Stimulated activated CD4-positive, alpha-beta T cell treated with anti-CD3 and anti-CD28 coated beads, Interleukin-1b, Interleukin-23, amount 100 ng/mL, for 1 hour (primary cell): ENCODE measurements at regions not wholly inside any gene's neighbourhood (a gene's known extent, or its start where the extent isn't known, plus 50 kb on each side); places are given as distances from the start of the nearest gene placed in this dataset.
A peak's percentile ranks its signal among the peaks of the same experiment; 100 is the strongest.

Experiments
- DNase-seq, 2 donors: peaks; one replicate each; pipeline ENCODE4 v3.0.0-alpha.2; 2020; ENCODE audit warnings: low read depth in 2 of 2

DNA sequence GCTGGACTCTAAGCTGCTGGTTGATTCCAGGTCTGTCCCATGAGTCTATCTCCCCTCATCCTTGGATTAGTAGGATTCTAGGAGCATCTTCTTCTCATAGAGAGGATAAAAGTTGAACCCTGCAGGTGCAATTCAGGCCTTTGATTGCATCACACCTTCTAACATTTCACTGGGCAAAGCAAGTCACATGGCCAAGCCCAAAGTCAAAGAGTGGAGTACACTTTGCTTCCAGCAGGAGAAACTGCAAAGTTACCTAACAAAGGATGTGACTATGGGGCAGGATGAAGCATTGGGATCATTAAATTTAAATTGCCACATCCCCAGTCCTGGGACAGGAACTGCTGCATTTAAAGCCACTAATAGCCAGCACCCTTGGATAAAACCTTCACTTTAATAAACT lies 51.0 kb upstream of the EGFLAM start:
- DNase-seq, result no peak

DNA sequence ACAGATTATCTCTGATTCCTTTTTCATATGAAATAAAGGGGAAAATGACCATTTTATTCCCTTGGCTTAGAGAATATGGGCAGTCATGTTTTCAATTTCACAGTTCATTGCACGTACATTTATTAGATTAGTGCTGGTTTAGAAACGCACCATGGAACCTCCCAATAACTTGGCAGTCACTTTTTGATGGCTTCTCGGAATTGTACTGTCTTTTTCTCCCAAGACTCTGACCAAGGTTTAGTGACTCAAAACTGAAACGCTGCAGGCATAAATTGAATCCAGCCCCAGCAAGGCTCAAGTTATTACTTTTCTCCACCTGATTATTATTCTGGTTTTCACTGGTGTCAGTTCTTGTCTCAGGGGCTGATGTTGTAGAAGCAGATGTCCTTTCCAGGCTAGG lies 55.6 kb upstream of the EGFLAM start:
- DNase-seq, result no peak

DNA sequence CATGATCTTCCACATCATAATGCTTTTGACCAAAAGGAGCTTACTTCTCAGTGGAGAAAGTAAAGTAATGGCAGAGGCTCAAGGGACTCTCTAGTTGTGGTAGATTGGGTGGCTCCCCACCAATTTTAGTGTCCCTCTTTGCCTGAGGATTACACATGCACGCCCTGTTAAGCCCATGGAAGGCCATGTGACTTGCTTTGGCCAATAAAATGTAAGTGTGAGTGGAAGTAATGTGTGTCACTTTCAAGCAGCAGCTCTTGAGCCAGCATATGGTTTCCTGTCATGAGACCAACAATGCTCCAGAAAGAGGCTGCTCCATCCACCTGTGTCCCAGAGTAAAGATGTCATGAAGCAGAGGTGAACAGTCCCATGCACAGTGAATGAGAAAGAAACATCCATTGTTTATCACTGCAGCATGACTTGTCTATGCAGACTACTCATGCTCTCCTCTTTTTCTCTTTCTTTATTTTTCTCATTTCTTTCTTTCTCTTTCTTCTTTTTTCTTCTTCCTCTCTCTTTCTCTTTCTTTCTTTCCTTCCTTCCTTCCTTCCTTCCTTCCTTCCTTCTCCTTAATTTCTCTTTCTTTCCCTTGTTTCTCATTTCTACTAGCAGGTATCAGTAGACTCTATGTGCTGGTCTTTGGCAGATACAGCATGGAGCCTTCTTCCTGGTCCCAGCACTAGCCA lies 57.3 kb upstream of the EGFLAM start:
- no peak for DNase-seq

DNA sequence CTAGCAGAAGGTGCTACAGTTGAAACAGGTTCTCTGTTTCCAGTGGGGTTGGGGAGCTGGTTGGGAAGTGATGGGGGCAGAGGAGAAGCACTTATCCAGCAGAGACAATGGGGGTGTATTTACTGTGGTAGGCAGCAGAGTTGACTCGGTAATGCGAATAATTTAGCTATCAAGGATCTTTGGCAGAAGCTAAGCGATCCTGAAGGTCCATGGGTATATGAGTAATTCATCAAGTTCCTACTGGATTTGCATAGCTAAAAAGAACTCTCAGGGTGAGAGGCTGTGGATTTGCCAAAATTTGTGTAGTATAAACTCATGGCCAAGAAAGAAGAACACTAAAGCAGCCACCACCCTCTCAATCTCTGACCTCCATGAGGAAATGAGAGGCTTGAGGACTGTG lies 61.2 kb upstream of the EGFLAM start:
- no peak for DNase-seq

DNA sequence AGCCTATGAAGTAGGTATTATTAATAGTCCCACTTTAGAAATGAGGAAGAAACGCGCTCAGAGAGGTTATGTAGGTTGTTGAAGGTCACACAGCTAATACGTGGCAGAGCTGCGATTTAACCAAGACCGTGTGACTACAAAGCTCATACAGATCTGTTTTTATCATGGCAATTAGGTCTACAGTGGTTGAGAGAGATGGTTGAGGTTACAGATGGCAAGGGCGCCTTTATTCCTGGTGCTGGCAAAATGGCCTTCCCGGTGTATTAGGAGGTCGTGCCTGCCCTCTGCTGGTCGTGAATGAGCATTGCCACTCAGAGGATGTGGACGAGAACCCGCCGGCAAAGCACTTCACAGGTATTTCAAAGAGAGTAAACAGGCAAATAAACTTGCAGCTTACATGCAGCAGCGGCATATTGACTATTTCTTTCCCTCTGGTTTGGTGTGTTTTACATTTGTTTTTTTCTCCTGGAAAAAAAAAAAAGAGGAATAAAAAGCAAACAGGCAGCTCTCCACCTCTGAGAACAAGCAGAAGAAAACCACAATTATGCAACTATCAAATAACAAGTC lies 65.3 kb upstream of the EGFLAM start:
- DNase-seq, result peak in 1 of 2 donors; percentile 21

DNA sequence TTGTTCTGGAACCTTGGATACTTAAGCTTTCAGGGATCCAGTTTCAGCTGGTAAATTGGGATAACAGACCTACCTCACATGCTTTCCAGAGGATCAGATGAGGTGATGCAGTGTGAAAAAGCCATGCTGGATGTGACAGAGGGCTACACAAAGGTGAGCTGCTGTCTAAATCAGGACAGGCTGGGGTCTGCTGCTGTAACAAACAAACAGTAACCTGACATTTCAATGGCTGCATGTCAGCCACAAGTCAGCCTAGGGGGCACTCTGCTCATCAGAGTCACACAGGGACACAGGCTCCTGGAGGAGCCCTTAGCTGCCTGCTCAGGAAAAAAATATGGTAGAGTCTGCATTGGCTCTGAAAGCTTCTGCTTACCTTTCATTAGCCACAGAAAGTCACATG lies 66.7 kb upstream of the EGFLAM start:
- DNase-seq, result no peak

DNA sequence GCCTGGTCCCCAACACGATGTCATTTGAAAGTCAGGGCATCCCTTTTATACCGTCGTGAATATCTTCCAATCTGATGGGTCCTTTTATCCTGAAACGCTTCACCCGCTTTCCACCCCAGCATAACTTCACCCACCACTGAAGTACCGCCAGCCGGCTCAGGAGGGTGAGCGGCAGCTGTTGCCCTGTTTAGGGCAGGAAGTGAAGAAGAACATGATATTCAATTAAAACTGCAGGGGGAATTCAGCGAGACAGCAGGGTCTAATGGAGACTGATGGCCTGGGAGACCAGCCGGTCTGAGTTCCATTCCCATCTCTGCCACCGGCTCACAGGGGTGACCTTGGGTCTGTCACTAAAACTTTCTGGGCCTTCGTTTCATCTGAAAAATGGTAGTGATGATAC lies 68.2 kb upstream of the EGFLAM start:
- no peak for DNase-seq

DNA sequence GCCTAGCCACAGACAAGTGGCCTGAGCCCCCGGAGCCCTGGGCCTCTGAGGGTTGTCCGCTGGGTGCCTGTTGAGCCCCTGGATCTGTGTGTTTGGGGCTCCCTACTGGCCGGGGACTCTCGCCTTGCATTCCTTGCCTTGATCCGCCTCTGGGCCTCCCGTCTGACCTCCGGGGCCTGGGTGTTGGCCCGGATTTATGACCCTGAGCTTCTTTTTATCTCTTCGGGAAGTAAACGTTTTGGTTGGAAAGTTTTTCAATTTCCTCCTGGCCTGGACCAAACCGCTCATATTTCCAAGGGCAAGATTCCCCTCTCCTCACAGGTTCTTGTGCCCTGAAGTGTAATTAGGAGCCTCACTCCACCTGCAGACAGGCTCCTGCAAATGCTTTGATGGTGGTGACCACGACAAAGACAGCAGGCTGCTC lies 69.3 kb upstream of the EGFLAM start:
- no peak for DNase-seq

DNA sequence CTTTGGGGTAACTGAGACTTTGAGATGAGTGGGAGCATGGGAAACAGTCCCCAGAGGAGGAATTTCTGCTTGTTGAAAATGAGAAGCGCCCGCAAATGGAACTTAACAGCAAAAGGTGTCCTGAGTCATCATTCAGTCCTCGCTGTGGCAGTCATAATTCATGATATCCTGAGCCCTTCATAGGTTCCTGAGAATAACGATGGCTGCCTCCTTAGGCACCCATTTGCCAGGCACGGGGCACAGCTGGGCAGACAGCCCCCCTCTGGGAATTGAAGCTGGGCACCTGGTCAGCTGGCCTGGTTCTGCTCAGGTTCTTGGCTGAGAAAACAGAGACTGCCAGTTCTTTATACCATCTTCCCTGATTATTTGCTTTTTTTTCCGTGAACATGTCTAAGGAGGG lies 69.8 kb upstream of the EGFLAM start:
- no peak for DNase-seq

DNA sequence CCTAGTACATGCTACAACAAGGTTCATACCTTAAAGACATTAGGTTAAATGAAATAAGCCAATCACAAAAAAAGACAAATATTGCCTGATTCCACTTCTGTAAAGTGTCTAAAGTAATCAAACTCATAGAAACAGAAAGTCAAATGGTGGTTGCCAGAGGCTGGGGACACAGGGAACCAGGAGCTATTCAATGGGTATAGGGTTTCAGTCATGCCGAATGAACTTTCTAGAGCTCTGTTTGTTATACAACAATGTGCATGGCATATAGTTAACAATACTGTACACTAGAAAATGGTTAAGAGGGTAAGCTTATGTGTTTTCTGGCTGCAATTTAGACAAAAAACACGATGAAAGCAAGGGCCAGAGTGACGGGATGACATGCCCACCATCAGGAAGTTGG lies 70.8 kb upstream of the EGFLAM start:
- DNase-seq, result no peak

DNA sequence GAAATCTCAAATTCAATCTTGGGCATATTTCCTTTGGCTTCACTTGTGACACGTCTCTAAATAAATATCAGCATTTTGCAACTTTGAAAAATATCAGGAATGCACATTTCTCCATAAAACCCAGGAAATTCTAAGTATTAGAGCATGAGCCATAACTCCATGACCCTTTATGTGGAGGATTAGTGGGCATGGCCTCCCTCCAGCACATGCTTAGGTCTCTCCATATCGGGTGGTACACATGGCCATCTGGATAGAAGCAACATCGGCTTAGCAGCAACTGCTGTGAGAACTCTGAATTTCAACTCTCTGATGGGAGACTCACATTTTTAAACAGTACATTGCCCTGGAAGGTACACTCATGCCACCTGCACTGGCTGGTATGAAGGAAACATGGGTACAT lies 73.7 kb upstream of the EGFLAM start:
- DNase-seq, result no peak

DNA sequence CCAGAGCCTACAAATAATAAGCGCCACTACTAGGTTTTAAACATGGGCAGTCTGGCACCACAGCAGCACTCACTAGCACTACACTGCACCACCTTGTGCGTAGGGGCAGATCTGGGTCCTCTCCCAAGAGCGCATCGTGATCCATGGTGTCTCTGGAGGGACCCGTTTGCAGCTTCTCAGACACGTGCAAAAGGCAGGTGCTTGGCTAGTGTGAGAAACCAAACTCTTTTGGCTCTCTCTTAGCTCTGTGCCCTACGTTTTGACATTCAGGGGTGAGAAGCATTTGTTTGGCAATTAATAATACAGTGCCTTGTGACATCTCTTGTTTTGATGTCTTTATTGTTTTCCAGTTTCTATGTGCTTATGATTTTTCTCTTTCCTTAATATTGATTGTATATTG lies 75.4 kb upstream of the EGFLAM start:
- no peak for DNase-seq

DNA sequence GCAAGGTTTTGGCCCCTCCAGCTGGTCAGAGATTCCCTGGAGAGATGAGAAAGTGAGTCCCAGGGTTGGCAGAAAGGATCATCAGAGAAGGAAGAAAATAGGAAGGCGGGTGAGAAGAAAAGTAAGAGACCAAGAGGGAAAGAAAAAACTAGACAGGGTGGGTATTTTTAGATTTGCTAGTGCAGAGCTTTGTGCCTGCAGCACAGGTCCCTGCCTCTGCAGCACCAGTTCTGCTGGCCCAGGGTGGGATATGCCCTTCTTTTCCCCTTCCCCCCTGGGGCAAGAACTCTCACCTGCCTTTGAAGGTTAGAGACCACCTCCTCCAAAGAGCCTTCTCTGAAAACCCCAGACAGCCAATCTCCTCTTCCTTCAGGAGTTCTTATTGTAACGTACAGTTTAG lies 90.3 kb upstream of the EGFLAM start:
- DNase-seq, result no peak

DNA sequence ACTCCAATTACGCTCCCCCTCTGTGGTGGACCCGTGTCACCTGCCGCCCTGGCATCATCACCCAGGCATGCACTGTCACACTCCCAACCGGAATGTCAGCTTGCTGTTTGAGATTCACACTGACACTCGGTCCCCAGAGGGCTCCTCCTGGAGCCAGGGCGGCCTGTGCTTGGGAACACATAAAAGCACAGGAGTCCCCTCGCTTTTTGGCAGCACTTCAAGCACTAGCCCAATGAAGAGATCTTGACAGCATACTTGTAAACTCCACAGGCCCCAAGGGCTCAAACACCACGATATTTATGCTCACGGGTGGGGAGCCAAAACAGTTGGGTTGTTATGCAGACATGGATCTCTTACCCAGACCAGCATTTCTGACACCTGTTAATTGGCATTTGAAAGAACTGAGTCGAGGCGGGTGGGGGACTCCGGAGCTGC lies 90.8 kb upstream of the EGFLAM start:
- no peak for DNase-seq

DNA sequence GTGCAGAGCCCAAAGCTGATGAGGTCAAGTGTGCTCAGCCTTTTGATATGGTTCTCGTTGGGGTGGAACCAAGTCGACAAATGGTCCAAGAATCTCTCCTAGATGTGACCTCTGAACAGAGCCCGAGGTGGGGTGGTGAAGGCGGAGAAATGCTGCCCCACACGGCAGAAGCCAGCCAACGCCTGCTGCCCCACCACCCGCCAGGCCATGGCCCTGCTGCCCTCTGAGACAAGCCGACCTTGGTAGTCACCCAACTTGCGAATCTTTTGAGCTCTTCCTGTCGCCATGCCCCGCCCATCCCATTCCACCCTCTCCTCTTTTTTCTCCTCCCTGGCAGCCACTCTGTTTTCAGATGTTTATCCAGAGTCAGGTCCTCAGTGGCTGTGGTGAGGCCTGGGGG lies 91.5 kb upstream of the EGFLAM start:
- no peak for DNase-seq

DNA sequence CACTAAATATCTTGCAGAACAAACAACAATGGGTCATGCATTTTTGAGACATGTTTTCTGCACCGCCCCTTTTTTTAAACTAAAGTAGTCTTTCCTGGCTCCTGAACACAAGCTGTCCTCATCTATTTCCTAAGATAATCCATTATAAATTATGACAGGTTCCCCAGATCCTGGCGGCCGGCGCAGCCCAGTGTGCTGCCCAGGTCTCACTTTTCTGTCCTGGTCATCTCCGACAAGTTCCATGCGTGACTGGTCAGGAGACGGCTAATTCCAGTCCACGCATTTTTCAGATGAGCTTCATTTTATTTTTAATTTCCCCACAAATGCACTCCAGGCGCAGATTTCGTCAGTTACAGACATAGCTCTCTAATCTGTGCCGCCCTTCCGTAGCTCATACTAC lies 92.9 kb upstream of the EGFLAM start:
- DNase-seq, result no peak

DNA sequence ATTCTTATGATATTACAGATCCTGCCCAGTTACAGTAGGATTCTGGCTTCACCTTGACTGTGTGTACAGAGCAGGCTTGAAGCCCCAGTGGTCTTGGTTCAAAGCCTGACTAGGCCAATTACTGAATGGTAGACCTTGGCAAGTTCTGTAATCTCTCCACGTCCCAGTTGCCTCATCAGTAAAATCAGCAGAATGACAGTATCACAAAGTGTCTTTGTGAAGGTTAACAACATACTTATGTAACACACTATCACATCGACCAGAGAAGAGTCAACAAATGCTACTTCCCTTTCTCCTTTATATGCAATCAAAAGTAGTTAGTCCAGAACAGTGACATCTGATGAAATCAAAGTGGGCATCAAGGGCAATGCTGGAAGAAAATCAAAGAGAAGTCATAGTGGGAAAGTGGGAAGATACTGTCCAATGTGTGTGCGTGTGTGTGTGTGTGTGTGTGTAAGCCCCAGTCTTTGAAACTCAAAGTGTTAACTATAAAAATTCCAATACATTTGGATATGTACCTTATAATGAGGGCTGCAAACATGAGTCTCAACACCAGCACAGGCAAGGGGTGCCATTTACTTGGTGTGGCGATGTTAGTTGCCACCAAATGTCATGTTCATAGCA lies 93.5 kb upstream of the EGFLAM start:
- no peak for DNase-seq

DNA sequence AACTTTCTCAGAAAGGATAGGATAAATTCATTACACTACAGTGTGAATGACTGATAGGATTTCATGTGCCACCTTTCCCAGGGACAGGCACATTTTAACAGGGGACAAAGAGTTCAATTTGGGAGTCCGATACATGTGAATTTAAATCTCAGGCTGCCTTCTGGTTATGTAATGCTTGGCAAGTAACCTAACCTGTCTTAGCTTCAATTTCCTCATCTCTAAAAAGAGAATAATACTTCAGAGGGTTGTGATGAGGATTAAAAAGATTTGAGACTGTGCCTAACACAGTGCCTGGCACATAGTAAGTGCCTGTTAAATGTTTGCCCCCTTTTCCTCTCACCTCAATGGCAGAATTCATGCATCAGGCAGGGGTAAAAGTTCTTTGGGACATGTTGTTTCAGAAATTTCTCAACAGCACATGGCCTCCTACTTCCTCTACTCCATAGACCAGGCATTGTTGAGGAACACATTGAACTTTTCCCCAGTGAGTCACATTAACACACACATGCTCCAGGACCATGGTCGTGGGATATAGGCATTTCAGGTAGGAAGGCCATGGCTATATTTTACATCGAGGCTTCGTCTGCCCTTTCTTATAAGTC lies 94.6 kb upstream of the EGFLAM start:
- no peak for DNase-seq

DNA sequence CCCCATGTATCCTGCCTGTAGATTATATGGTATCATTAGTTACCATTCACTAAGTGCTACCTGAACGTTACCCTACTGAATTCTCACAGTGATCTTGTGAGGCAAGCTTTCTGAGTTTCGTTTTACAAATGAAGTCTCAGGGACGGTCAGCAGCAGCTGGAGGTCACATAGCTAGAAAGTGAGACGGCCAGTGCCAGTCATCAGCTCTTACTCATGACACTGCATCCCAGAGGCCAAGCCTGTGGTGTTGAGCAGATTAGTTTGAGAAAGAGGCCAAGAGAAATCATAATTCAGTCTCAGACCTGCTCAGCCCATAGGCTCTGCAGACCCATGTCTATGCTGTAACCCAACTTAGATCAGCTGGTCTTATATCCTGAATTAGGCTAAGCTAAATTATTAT lies 95.7 kb upstream of the EGFLAM start:
- no peak for DNase-seq

DNA sequence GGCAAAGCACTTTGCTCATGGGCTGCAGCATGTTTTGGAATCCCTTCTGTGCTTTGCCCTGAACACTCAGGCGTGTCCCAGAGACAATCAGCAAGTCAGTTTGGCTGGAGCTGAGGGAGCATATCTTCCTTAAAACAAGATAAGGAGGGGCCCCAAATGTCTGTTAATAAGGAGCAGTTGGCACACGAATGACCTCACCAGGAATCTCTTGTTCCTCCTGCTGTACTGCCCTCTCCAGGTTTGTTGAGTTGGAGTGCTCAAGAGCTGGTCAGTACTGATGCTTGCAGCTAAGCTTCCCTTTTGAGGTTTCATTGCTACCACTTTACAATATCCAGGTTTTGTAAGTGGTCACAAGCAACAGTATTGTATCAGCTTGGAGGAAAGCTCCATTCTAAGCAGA lies 101.3 kb upstream of the EGFLAM start:
- no peak for DNase-seq

DNA sequence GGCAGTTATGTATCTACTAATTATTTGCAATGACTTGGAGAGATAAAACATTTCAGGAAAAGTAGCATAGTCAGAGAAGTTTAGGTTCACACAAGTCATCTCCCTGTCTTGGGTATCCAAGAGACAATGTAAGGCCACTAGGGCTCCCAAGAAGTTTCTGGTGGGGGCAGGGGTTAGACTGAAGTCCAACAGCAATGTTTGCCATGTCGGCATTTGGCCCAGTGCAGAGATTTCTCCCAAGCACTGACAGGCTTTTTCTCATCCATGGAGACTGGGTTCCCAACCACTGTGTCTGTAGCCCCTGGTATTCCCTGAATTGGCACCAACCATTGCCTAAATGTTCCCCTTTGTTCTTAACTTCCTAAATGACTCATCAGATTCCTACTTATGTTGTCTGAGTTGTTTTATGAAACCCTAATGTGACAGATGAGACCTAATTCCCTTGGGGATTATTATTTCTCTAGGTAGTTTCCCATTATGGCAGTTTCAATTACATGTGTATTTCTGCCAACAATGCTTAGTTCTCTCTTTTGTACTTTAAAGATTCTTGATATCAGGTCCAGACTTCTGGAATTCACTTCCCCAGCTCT lies 103.6 kb upstream of the EGFLAM start:
- no peak for DNase-seq

DNA sequence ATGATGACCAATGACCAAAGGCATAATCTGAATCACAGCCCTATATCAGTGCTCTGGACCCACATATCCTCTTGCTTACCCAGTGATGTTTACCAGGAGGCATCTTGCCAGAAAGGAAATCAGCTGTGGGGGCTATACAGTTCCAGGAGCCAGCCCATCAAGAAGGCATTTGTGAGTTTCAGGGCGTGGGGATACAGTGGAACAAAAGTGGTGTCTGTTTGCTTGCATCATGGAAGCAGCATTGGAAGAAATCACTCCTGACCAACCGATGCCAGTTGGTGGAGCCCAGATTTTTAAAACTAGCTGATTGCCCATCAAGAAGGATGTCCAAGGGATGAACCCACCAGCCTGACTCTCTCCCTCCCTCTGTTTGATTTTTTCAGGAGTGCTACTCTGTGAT lies 106.5 kb upstream of the EGFLAM start:
- DNase-seq, result no peak

DNA sequence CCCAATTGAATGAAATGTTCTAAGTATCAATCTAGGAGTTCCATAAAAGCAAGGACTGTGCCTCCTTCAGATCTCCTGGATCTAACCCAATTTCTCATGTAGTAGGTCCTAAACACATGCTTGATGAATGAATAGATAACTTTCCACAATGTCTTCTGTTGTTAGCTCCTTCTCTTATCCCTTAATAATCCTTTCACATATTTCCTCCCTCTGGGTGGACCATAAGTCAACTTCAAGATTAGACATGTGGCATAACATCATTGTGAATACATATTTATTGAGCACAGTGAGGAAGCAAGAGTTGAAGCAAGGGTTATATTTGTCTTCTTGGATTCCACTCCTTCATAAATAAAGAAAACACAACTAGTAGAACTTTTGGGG lies 108.6 kb upstream of the EGFLAM start:
- no peak for DNase-seq
